HG03175 (cell line): ENCODE measurements at regions not wholly inside any gene's neighbourhood (a gene's known extent, or its start where the extent isn't known, plus 50 kb on each side); places are given as distances from the start of the nearest gene placed in this dataset.
"Not testable (repeated sequence)": the region's sequence is repeated elsewhere in the genome, so short reads cannot be mapped to it uniquely, and the experiment has no call there.

Source experiments
- ATAC-seq: cut with Tn5 transposase; IDR thresholded peaks from one replicate; pipeline ENCODE4 v1.9.1; 2021; ENCODE audit warnings: mild to moderate bottlenecking, moderate library complexity; ENCODE audit not compliant: unreplicated experiment

- ATAC-seq, result no peak
Observed at GRCh38 chr5:19125956-19126713, 861.9 kb downstream of the CDH18 start.

DNA sequence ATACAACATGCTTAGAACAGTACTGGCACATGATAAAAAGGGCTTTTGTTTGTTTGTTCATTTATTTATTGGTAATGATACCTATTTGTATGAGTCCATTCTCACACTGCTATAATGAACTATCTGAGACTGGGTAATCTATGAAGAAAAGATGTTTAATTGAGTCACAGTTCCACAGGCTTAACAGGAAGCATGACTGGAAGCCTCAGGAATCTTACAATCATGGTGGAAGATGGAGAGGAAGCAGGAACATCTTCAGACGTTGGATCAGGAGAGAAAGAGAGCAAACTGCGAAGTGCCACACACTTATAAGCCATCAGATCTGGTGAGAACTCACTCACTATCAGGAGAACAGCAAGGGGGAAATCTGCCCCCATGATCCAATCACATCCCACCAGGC, 847.7 kb downstream of the CDH18 start:
- no peak for ATAC-seq

GRCh38 chr5:19141937-19142524, 846.0 kb downstream of the CDH18 start:
- ATAC-seq, result not testable (repeated sequence)

DNA sequence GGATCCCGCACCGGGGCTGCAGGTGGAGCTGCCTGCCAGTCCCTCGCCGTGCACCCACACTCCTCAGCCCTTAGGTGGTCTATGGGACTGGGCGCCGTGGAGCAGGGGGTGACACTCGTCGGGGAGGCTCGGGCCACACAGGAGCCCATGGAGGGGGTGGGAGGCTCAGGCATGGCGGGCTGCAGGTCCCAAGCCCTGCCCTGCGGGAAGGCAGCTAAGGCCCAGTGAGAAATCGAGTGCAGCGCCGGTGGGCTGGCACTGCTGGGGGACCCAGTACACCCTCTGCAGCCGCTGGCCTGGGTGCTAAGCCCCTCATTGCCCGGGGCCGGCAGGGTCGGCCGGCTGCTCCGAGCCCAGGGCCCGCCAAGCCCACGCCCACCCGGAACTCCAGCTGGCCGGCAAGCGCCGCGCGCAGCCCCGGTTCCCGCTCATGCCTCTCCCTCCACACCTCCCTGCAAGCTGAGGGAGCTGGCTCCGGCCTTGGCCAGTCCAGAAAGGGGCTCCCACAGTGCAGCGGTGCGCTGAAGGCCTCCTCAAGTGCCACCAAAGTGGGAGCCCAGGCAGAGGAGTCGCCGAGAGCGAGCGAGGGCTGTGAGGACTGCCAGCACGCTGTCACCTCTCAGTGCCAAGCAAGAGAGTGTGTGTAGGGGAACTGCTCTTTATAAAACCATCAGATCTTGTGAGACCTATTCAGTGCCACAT, 845.1 kb downstream of the CDH18 start:
- ATAC-seq, result not testable (repeated sequence)

GRCh38 chr5:19143935-19144334, 844.1 kb downstream of the CDH18 start:
- no peak for ATAC-seq

GRCh38 chr5:19169426-19169825, 818.6 kb downstream of the CDH18 start:
- ATAC-seq, result no peak

DNA sequence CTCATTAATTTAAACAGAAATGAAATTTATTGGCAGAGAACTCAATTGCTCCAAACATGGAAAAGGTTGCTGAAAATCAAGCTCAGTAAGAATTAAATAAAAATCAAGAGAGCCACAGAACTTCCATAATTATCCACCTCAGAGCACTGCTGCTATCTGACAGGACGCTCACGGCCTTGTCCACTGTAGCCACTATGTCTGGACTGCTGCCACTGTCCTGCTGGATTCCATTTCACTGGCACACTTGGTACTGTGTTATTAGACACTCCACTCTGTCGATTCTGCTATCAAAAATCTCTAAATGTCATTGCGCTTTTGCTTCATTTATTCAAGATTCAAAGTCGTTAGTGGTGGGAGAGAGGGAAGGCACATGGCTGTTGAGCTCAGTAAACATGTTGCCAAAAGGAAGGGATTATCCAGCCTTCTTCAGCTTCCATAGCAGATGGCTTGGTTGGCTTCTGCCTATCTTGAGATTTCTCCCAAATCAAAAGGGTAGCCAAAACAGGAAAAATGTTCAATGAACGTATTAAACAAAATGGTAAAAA, 815.0 kb downstream of the CDH18 start:
- no peak for ATAC-seq

DNA sequence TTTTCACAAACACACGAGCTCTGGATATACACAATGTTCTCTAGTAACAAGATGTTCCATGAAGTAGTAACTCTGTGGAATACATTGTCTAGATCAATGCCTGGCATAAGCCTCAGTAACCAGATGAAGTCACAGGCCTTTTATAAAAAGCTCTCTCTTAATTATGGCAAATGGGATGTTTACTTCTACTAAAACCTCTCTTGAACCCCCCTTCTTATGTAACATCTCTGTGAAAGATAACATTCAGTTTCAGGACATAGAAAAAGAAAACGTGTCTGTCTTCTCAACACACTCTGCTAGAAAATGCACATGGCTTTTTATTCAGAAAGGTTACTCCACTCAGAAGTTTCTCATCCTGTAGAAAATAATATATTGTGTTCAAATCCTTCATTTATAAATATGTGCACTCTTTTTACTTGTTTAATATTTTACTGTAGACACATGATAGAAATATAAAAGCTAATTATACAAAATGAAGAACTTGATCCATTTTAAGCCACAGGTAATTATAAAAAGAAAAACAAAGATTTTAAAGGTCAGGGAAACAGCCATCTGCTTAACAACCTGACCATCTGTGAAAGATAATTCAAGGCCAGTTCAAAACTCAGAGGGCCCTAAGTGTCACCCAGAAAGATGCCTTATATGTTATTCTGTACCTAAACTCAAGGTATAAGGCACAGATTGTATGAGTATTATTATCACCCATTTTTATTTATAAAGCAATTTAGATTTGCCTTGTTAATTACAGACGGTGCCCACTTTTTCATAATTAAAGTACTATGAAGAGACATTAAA, 812.0 kb downstream of the CDH18 start:
- ATAC-seq, result no peak

GRCh38 chr5:19179571-19179970, 808.4 kb downstream of the CDH18 start:
- ATAC-seq, result no peak

- ATAC-seq, result no peak
Observed at GRCh38 chr5:19189176-19189575, 798.8 kb downstream of the CDH18 start.

DNA sequence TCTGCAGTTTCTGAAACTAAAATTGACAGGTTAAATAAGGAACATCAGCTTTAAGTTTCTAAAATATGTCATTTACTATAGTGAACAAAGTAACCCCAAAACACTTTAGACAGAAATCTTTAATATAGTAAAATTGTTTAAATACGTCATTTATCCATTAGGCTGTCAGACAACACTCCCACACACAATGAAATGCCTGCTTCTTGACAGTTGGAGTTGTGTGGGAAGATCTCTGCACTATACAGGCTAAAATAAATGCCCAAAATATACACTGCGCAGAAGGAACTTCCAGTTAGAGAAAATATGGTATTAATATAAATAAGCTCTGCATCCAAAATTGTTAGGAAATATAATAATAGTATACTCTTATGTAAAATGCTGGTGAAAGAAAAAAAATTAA, 794.4 kb downstream of the CDH18 start:
- ATAC-seq, result no peak

GRCh38 chr5:19196631-19197030, 791.4 kb downstream of the CDH18 start:
- ATAC-seq, result no peak

GRCh38 chr5:19200251-19200650, 787.7 kb downstream of the CDH18 start:
- ATAC-seq, result no peak

- ATAC-seq, result no peak
Observed at GRCh38 chr5:19208397-19208796, 779.6 kb downstream of the CDH18 start.

DNA sequence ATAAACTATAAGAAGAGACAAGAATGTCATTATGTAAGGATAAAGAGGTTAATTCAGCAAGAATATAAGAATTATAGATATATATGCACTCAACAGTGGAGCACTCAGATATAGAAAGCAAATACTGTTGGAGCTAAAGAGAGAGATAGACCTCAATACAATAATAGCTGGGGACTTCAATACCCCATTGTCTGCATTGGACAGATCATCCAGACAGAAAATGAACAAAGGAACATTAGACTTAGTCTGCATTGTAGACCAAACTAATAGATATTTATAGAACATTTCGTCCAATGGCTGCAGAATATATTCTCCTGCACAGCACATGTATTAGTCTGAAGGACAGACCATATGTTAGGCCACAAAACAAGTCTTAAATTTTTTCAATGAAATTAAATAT, 777.1 kb downstream of the CDH18 start:
- ATAC-seq, result no peak

DNA sequence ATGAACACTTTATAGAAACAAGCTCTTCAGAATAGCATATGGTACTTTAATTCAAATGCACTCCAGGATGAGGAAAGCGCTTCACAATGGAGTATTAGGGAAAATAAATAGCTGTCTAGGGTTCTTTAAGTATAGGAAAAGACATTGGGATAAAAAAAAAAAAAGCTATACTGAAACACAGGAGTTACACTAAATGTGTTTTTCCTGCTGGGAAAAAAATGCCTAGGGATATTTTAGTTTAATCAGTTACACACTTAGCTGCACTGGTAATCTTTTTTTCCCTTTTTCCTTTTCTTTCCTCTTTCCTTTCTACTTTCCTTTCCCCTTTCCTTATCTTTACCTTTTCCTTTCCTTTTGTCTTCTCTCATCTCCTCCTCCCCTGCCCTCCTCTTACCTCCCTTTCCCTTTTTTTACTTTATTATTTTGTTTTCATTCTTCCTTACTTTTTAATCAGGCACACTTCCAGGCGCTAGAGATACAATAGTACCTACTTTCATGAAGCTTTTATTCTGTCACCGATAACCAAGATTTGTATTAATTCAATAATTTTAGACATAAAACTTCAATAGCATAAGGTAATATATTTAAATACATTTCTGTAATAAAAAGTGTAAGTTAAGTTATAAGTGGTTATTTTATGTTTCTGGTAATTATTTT, 758.7 kb downstream of the CDH18 start:
- ATAC-seq, result no peak

GRCh38 chr5:19233573-19233972, 754.4 kb downstream of the CDH18 start:
- ATAC-seq, result no peak

DNA sequence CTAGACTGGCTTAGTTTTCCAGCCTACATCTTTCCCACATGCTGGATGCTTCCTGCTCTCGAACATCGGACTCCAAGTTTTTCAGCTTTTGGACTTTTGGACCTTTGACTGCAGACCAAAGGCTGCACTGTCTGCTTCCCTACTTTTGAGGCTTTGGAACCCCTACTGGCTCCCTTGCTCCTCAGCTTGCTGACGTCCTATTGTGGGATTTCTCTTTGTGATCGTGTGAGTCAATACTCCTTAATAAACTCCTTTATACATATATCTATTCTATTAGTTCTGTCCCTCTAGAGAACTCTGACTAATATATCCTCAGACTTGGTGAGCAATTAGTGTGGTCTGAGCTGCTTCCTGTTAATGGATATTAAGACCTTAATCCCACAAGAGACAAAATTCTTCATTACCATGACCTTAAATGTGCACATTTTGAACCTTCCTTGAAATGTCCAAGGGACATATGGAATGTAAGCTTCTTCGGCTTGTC, 752.9 kb downstream of the CDH18 start:
- ATAC-seq, result no peak

DNA sequence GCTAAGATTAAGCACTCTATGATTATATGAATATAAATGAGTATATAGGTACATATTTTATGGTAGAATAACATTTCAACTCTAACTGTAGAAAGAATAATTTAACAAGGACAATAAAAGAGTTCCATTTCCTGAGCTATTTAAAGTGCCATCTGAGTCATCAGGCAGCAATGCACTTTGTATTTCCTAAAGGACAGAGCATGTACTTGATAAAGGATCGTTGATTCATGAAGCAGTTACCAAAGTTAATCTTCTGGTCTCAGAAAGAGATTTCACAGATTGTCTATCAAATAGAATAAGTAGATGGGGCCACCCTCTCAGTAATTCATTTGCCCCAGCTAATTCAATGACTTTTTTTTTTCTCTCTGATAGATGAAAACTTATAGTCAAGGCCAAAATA, 747.8 kb downstream of the CDH18 start:
- ATAC-seq, result no peak

GRCh38 chr5:19241690-19242089, 746.3 kb downstream of the CDH18 start:
- no peak for ATAC-seq
